GM19035 (cell line): ENCODE measurements at regions not wholly inside any gene's neighbourhood (a gene's known extent, or its start where the extent isn't known, plus 50 kb on each side); places are given as distances from the start of the nearest gene placed in this dataset.

Source experiments
- ATAC-seq: cut with Tn5 transposase; IDR thresholded peaks from one replicate; pipeline ENCODE4 v1.9.1; 2021; ENCODE audit not compliant: unreplicated experiment

- no peak for ATAC-seq
Observed at GRCh38 chr12:114901316-114901715, 217.3 kb upstream of the TBX3 start.

GRCh38 chr12:114898159-114898558 lies 214.2 kb upstream of the TBX3 start:
- no peak for ATAC-seq

GRCh38 chr12:114895827-114896226 lies 211.9 kb upstream of the TBX3 start:
- ATAC-seq = no peak

GRCh38 chr12:114895081-114895480 lies 211.1 kb upstream of the TBX3 start:
- no peak for ATAC-seq

- no peak for ATAC-seq
Observed at GRCh38 chr12:114894076-114894475, 210.1 kb upstream of the TBX3 start.

- no peak for ATAC-seq
Observed at GRCh38 chr12:114888928-114889584, 205.1 kb upstream of the TBX3 start.

- ATAC-seq = no peak
Observed at GRCh38 chr12:114888448-114888847, 204.5 kb upstream of the TBX3 start.

- no peak for ATAC-seq
Observed at GRCh38 chr12:114885501-114885900, 201.5 kb upstream of the TBX3 start.

- ATAC-seq = no peak
Observed at GRCh38 chr12:114884575-114884974, 200.6 kb upstream of the TBX3 start.

GRCh38 chr12:114882083-114882482 lies 198.1 kb upstream of the TBX3 start:
- no peak for ATAC-seq

GRCh38 chr12:114879354-114879753 lies 195.4 kb upstream of the TBX3 start:
- ATAC-seq = no peak

- ATAC-seq = no peak
Observed at GRCh38 chr12:114878781-114879180, 194.8 kb upstream of the TBX3 start.

- no peak for ATAC-seq
Observed at GRCh38 chr12:114876968-114877680, 193.1 kb upstream of the TBX3 start.

- no peak for ATAC-seq
Observed at GRCh38 chr12:114875313-114875712, 191.3 kb upstream of the TBX3 start.

GRCh38 chr12:114873656-114874055 lies 189.7 kb upstream of the TBX3 start:
- no peak for ATAC-seq

- no peak for ATAC-seq
Observed at GRCh38 chr12:114868995-114869834, 185.2 kb upstream of the TBX3 start.

GRCh38 chr12:114866331-114866730 lies 182.4 kb upstream of the TBX3 start:
- no peak for ATAC-seq

GRCh38 chr12:114864837-114865551 lies 181.0 kb upstream of the TBX3 start:
- no peak for ATAC-seq

GRCh38 chr12:114863911-114864310 lies 179.9 kb upstream of the TBX3 start:
- ATAC-seq = no peak

GRCh38 chr12:114860969-114861368 lies 177.0 kb upstream of the TBX3 start:
- ATAC-seq = no peak
